CD4-positive, alpha-beta T cell (primary cell): ENCODE measurements at regions not wholly inside any gene's neighbourhood (a gene's known extent, or its start where the extent isn't known, plus 50 kb on each side); places are given as distances from the start of the nearest gene placed in this dataset.

Experiments used
- ATAC-seq: fragments of 200-7000 bp; cut with Tn5 transposase; one replicate; pipeline ENCODE4 v1.10.0; 2022; ENCODE audit warnings: mild to moderate bottlenecking; ENCODE audit not compliant: poor library complexity
- CTCF ChIA-PET: fragments of 350-600 bp; sonication (Branson Sonifier 250); formaldehyde crosslinking; loops from one replicate; lab custom pipeline; 2021; ENCODE audit warnings: antibody characterized with exemption, inconsistent platforms; lab: Charles Lee
- POLR2A ChIA-PET: fragments of 350-600 bp; sonication (Branson Sonifier 250); formaldehyde crosslinking; loops from one replicate; lab custom pipeline; 2021; ENCODE audit warnings: antibody characterized with exemption, inconsistent platforms; lab: Charles Lee
- DNase-seq, 14 experiments: peaks; one replicate each; pipeline ENCODE4 v3.0.0-alpha.2; 2013 to 2020; ENCODE audit warnings: mixed read lengths in 2 of 14
- H3K27ac ChIP-seq, 2 donors: one replicate each; pipeline versions ENCODE4 v1.5.1 to v1.7.0; 2013; ENCODE audit warnings: low read length in 2 of 2, low read depth in 1 of 2, mild to moderate bottlenecking in 1 of 2
- H3K27me3 ChIP-seq, 2 experiments: 1 replicate in 1 of 2; 2 replicates in 1 of 2; pipeline versions ENCODE4 v1.6.1 to v1.7.0; 2013; ENCODE audit warnings: low read length in 2 of 2, control low read depth in 1 of 2, mild to moderate bottlenecking in 1 of 2, moderate library complexity in 1 of 2; ENCODE audit not compliant: insufficient read depth in 2 of 2, control insufficient read depth in 1 of 2
- H3K36me3 ChIP-seq: one replicate; pipeline ENCODE4 v1.6.1; 2013; ENCODE audit warnings: low read length, control low read depth; ENCODE audit not compliant: insufficient read depth
- H3K4me1 ChIP-seq: one replicate; pipeline ENCODE4 v1.6.1; 2013; ENCODE audit warnings: low read length, control low read depth; ENCODE audit not compliant: insufficient read depth
- H3K4me3 ChIP-seq: one replicate; pipeline ENCODE4 v1.5.1; 2013; ENCODE audit warnings: mild to moderate bottlenecking, low read length, moderate library complexity
- H3K9me3 ChIP-seq, 2 experiments: 1 replicate in 1 of 2; 2 replicates in 1 of 2; pipeline versions ENCODE4 v1.6.1 to v1.7.0; 2013; ENCODE audit warnings: low read length in 2 of 2, mild to moderate bottlenecking in 2 of 2, control low read depth in 1 of 2, moderate library complexity in 1 of 2; ENCODE audit not compliant: control insufficient read depth in 1 of 2, insufficient read depth in 1 of 2
- H3K27ac Mint-ChIP-seq: one replicate; pipeline ENCODE4 v1.8.0; 2020; ENCODE audit warnings: mixed read lengths
- H3K27me3 Mint-ChIP-seq: one replicate; pipeline ENCODE4 v1.8.0; 2021; ENCODE audit warnings: mixed read lengths
- H3K36me3 Mint-ChIP-seq: one replicate; pipeline ENCODE4 v1.8.0; 2021; ENCODE audit warnings: low read depth, mixed read lengths
- H3K4me1 Mint-ChIP-seq: one replicate; pipeline ENCODE4 v1.8.0; 2021; ENCODE audit warnings: low read depth, mixed read lengths
- H3K4me3 Mint-ChIP-seq: one replicate; pipeline ENCODE4 v1.8.0; 2020; ENCODE audit warnings: mild to moderate bottlenecking, mixed read lengths
- H3K9me3 Mint-ChIP-seq: one replicate; pipeline ENCODE4 v1.8.0; 2020; ENCODE audit warnings: mixed read lengths
- intact Hi-C, 2 experiments: fragments of 100-400 bp; cut with DNase I in 1 of 2; cut with micrococcal nuclease in 1 of 2; formaldehyde crosslinking; loops; one replicate each; pipeline versions ENCODE4 v1.15.1 to v1.9.0; 2023 to 2025; cut with DNase I, micrococcal nuclease
- TF ChIP-seq, protein P1 (sequence below): fragments of 200-600 bp; IDR thresholded peaks from one replicate; pipeline ENCODE4 v1.8.0; 2022; ENCODE audit warnings: antibody characterized with exemption, mild to moderate bottlenecking

DNA sequence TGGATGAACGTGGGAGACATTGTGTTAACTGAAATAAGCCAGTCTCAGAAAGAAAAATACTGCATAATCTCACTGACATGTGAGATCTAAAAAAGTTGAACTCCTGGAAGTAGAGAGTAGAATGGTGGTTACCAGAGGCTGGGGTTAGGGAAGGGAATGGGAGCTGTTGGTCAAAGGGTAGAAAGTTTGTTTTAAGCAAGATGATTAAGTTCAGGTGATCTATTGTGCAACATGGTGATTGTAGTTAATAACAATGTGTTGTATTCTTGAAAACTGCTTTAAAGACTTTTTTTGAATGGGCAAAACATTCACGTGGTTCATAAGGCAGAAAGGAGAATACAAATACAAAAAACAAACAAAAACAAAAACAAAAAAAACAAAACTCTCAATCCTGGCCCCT, 460.4 kb upstream of the TBX3 start:
- CTCF ChIA-PET: no interaction called here
- Mint-ChIP-seq H3K4me3 (no peak overlapping the region), H3K9me3 (peaks cover 5% of the 10 kb centered on the region), H3K36me3 (no peaks in the 10 kb centered on the region), H3K4me1 (no peaks in the 10 kb centered on the region), H3K27ac (no peak overlapping the region), H3K27me3 (no peaks in the 10 kb centered on the region)
- Histone ChIP-seq H3K9me3 (peaks cover 0 to 4% of the 10 kb centered on the region in 2 experiments), H3K4me1 (no peaks in the 10 kb centered on the region), H3K27ac (no peak overlapping the region), H3K36me3 (no peaks in the 10 kb centered on the region), H3K27me3 (no peaks in the 10 kb centered on the region), H3K4me3 (no peak overlapping the region)
- TF ChIP-seq, protein P1, sequence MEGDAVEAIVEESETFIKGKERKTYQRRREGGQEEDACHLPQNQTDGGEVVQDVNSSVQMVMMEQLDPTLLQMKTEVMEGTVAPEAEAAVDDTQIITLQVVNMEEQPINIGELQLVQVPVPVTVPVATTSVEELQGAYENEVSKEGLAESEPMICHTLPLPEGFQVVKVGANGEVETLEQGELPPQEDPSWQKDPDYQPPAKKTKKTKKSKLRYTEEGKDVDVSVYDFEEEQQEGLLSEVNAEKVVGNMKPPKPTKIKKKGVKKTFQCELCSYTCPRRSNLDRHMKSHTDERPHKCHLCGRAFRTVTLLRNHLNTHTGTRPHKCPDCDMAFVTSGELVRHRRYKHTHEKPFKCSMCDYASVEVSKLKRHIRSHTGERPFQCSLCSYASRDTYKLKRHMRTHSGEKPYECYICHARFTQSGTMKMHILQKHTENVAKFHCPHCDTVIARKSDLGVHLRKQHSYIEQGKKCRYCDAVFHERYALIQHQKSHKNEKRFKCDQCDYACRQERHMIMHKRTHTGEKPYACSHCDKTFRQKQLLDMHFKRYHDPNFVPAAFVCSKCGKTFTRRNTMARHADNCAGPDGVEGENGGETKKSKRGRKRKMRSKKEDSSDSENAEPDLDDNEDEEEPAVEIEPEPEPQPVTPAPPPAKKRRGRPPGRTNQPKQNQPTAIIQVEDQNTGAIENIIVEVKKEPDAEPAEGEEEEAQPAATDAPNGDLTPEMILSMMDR: no peak
- DNase-seq (no peak), ATAC-seq (no peak)
- intact Hi-C loops: no loop called here
- POLR2A ChIA-PET: no interaction called here

DNA sequence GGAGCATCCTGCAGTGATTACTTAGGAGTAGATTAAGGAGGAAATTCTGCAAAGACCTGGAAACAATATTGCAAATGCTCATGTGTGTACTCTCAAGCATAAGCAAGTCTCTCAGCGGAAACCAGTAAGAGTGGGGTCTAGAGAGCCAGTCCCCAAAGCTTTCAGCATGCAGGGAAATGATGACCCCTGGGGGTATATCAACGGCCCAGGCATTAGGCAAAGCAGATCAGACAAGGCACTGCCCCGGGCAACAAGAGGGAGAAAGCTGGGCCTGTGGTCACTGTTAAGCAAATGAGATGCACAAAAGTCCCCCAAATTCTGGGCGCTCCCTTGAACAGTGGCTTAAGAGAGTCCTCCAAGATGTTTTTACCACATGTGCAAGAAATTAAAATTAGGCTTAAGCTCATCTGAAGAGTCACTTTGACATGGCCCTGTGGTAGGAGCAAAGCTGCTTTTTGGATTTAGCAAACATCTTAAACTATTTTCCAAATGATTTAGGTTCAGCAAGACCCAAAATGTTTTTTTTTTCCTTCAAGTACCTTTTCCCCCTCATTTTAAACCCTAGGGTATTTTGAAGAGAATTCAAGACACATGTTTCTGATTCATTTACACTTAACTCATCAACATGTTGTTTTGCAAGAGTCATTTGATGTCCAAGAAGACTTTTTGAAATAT, 457.1 kb upstream of the TBX3 start:
- intact Hi-C loops: no loop called here
- ChIA-PET POLR2A (no interaction called here), CTCF (no interaction called here)
- Mint-ChIP-seq H3K36me3 (no peaks in the 10 kb centered on the region), H3K4me1 (no peaks in the 10 kb centered on the region), H3K27me3 (no peaks in the 10 kb centered on the region), H3K9me3 (peaks cover 2% of the 10 kb centered on the region), H3K27ac (no peak overlapping the region), H3K4me3 (no peak overlapping the region)
- no peaks in the 10 kb centered on the region for H3K4me1 ChIP-seq
- TF ChIP-seq, protein P1: no peak
- DNase-seq: no peak
- no peaks in the 10 kb centered on the region for H3K27me3 ChIP-seq
- no peaks in the 10 kb centered on the region for H3K36me3 ChIP-seq
- no peak overlapping the region for H3K27ac ChIP-seq
- no peak for ATAC-seq
- no peak overlapping the region for H3K4me3 ChIP-seq
- peaks cover 0 to 13% of the 10 kb centered on the region in 2 experiments for H3K9me3 ChIP-seq

DNA sequence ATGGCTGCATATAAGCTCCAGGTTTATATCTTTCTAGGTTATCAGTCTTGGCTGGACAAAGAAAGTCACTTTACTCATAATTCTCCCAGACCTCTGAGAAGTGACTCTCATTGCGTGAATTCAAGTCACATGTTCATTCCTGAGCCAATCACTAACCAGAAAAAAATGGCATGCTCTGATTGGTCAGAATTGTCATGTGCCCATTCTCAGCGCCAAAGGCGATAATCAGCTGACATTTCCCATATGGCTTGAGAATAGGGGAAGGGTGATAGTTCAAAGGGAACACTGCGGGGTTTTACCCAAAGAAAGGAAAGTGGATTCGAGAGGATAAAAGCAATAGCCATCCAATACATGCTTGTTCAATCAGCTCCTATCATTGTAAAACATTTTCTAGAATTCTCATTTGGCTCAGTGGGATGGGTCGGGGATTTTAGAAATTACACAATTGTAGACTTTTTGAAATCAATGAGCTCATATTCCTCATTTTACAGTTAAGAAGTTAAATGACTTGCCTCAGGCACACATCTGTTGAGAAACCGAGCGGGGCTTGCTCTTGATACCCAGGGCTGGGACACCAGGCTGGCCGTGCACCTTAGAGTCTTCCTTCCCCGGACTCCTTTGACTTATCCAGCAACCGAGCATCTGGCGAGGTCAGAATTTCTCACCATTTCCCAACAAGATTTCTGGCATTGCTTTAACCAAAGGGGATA, 454.0 kb upstream of the TBX3 start:
- Histone ChIP-seq H3K36me3 (no peaks in the 10 kb centered on the region), H3K27me3 (no peaks in the 10 kb centered on the region), H3K9me3 (peaks cover 0 to 12% of the 10 kb centered on the region in 2 experiments), H3K4me1 (no peaks in the 10 kb centered on the region), H3K4me3 (no peak overlapping the region), H3K27ac (no peak overlapping the region)
- Mint-ChIP-seq H3K27me3 (no peaks in the 10 kb centered on the region), H3K4me3 (no peak overlapping the region), H3K27ac (no peak overlapping the region), H3K4me1 (no peaks in the 10 kb centered on the region), H3K9me3 (no peaks in the 10 kb centered on the region), H3K36me3 (no peaks in the 10 kb centered on the region)
- ChIA-PET CTCF (no interaction called here), POLR2A (interaction anchor here (0.7 kb wide), 1 partner anchor 24 kb away, joined by 3 read pairs; no protein-coding TSS in a partner anchor)
- intact Hi-C loops: no loop called here
- TF ChIP-seq, protein P1: no peak
- DNase-seq (no peak), ATAC-seq (no peak)
